ENCODE measurements at regions not wholly inside any gene's neighbourhood (a gene's known extent, or its start where the extent isn't known, plus 50 kb on each side); places are given as distances from the start of the nearest gene placed in this dataset.

DNA sequence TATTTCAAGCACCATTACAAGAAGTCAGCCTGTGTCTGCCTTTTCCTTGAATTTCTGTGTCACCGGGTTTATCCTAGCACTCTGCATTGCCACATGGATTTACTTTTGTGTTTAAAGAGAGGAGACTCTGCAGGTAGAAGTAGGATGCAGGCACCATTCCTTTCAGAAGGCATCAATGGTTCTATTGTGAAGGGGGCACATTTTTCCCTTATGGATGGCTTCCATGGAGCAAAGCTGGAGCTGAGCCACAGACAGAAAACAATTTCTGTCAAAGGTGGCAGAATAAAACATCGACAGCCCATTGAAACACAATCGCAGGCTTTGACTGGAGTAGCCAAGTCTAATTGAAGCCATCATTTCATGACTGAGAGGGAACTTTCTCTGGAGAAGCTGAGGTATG is 288.0 kb upstream of the ANKH start:
- no peak overlapping the region for H4K5ac ChIP-seq (ENCODE audit: insufficient read length, low read depth, low read length)
- 89% methylated on average over 3 of the region's 3 CpGs; no CpG with 5 or more reads in 1 of the 2 experiments for WGBS, 2 experiments (ENCODE audit: extremely low coverage in 1 of 2, insufficient coverage in 1 of 2, insufficient read length in 1 of 2, insufficient replicate concordance in 2 of 2, low coverage in 1 of 2, low lambda C conversion rate in 2 of 2, missing lambda C conversion rate in 1 of 2)
- no peaks in the 10 kb centered on the region for H3K79me2 ChIP-seq (ENCODE audit: control insufficient read depth in 1 of 2, insufficient read depth in 2 of 2, low read length in 2 of 2)
- no peaks in the 10 kb centered on the region for H3K79me1 ChIP-seq (ENCODE audit: low read depth, low read length)
- no peak overlapping the region for H2AK5ac ChIP-seq (ENCODE audit: low read depth, low read length)
- no peak overlapping the region for H4K8ac ChIP-seq (ENCODE audit: extremely low read depth, insufficient read depth, low read length)
- ChIA-PET POLR2A (ENCODE audit: partially characterized antibody) (no interaction called here), CTCF (ENCODE audit: partially characterized antibody) (interaction anchor here (1.2 to 1.6 kb wide), 2 partner anchors 54 to 56 kb away, joined by 3 read pairs; no protein-coding TSS in a partner anchor)
- H3K23ac ChIP-seq (ENCODE audit: insufficient read length) = no peak overlapping the region
- no peak overlapping the region for H3K27ac ChIP-seq (ENCODE audit: low read depth, low read length)
- H3K4me1 ChIP-seq (replicated peaks in 1 of 4; ENCODE audit: control insufficient read depth in 3 of 4, insufficient read depth in 4 of 4, low read length in 3 of 4) = no peaks in the 10 kb centered on the region
- H3K4me3 ChIP-seq (ENCODE audit: extremely low read depth in 1 of 4, insufficient read depth in 2 of 4, low read depth in 3 of 4, low read length in 4 of 4) = no peak overlapping the region
- TF ChIP-seq HDAC2 (IDR thresholded peaks at IDR 0.05; ENCODE audit: borderline replicate concordance in 1 of 2, low read depth in 2 of 2, low read length in 2 of 2) (no peak), POLR2AphosphoS5 (IDR thresholded peaks at IDR 0.05; ENCODE audit: low read depth, low read length) (no peak), YY1 (IDR thresholded peaks at IDR 0.05; ENCODE audit: low read depth, low read length) (no peak), RFX5 (IDR thresholded peaks at IDR 0.05; ENCODE audit: borderline replicate concordance, low read depth, low read length) (no peak), RBBP5 (IDR thresholded peaks at IDR 0.05; ENCODE audit: borderline replicate concordance, low read depth, low read length) (no peak), CHD1 (IDR thresholded peaks at IDR 0.05; ENCODE audit: low read depth, low read length) (no peak)
- TF ChIP-seq, protein P1, sequence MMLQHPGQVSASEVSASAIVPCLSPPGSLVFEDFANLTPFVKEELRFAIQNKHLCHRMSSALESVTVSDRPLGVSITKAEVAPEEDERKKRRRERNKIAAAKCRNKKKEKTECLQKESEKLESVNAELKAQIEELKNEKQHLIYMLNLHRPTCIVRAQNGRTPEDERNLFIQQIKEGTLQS (IDR thresholded peaks at IDR 0.05; ENCODE audit: insufficient read depth, low read depth, low read length) = no peak
- no peaks in the 10 kb centered on the region for H3K36me3 ChIP-seq (ENCODE audit: control insufficient read depth in 2 of 4, insufficient read depth in 4 of 4, low read length in 3 of 4)
- H3K4ac ChIP-seq (replicated peaks; ENCODE audit: insufficient read length, low read depth, low read length) = no peak overlapping the region
- H2BK12ac ChIP-seq (ENCODE audit: low read depth, low read length) = no peak overlapping the region
- no peak overlapping the region for H3K14ac ChIP-seq (ENCODE audit: insufficient read length)
- H3K18ac ChIP-seq (ENCODE audit: extremely low read depth, low read length) = no peak overlapping the region
- H3K9ac ChIP-seq (replicated peaks in 1 of 4; ENCODE audit: extremely low read depth in 1 of 4, low read depth in 3 of 4, low read length in 3 of 4) = no peak overlapping the region
- H3K23me2 ChIP-seq (ENCODE audit: low read depth, low read length) = peaks cover 2% of the 10 kb centered on the region; the same call in 1 of the 2 replicates
- no peaks in the 10 kb centered on the region for H3K27me3 ChIP-seq (replicated peaks in 1 of 4; ENCODE audit: control insufficient read depth in 3 of 4, extremely low read depth in 1 of 4, insufficient read depth in 3 of 4, low read length in 3 of 4)
- H4K20me1 ChIP-seq (replicated peaks in 1 of 2; ENCODE audit: control insufficient read depth in 1 of 2, insufficient read depth in 2 of 2, low read length in 2 of 2) = no peaks in the 10 kb centered on the region
- H3K56ac ChIP-seq (replicated peaks; ENCODE audit: insufficient read length, low read depth, low read length) = no peak overlapping the region
- H3K4me2 ChIP-seq (ENCODE audit: insufficient read depth in 1 of 2, low read depth in 2 of 2, low read length in 2 of 2) = no peak overlapping the region
- no peak for DNase-seq (ENCODE audit: low read depth in 1 of 2, low spot score in 2 of 2)
- H2BK20ac ChIP-seq (ENCODE audit: low read length) = no peak overlapping the region
- FAIRE-seq = no peak
- no peak overlapping the region for H4K91ac ChIP-seq (replicated peaks; ENCODE audit: insufficient read length, low read length)
- H2BK15ac ChIP-seq (ENCODE audit: low read length) = no peak overlapping the region
- no peaks in the 10 kb centered on the region for H3K9me3 ChIP-seq (ENCODE audit: insufficient read depth in 2 of 2, low read depth in 1 of 2, low read length in 1 of 2)
- H2BK5ac ChIP-seq (ENCODE audit: low read depth, low read length) = no peak overlapping the region
- H2AFZ ChIP-seq (ENCODE audit: low read length) = no peak overlapping the region
- no peak overlapping the region for H2BK120ac ChIP-seq (replicated peaks; ENCODE audit: low read depth, low read length)

Measured in H1 (cell line).